C1 segment of cervical spinal cord (tissue), 14 donors: ENCODE measurements at regions not wholly inside any gene's neighbourhood (a gene's known extent, or its start where the extent isn't known, plus 50 kb on each side); places are given as distances from the start of the nearest gene placed in this dataset.
"Not testable (repeated sequence)": the region's sequence is repeated elsewhere in the genome, so short reads cannot be mapped to it uniquely, and the experiment has no call there.

ENCODE experiments used
- DNase-seq, 14 donors: peaks; one replicate each; lab custom pipeline; 2025; lab: John Stamatoyannopoulos, UW

DNA sequence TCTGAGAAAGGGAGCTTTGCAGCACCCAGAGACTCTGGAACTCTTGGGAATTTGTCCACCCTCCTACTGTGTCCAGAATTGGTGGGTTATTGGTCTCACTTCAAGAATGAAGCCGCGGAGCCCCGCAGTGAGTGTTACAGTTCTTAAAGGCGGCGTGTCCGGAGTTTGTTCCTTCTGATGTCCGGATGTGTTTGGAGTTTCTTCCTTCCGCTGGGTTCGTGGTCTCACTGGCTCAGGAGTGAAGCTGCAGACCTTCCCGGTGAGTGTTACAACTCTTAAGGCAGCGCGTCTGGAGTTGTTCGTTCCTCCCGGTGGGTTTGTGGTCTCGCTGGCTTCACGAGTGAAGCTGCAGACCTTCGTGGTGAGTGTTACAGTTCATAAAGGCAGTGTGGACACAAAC is 824.7 kb downstream of the LRRTM4 start:
- not testable (repeated sequence) for DNase-seq

GRCh38 chr2:76692908-76693307 is 829.3 kb downstream of the LRRTM4 start:
- no peak for DNase-seq

DNA sequence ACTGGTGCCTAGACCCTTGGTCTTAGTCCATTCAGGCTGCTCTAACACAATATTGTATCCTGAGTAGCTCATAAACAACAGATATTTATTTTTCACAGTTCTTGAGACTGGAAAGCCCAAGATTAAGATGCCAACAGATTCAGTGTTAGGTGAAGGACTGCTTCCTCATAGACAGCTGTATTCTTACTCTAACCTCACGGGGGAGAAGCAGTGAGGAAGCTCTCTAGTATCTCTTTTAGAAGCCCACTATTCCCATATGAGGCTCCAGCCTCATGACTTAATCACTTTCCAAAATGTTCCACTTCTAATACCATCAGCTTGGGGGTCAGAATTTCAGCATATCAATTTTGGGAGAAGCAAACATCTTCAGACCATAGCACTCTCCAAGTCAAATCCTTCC is 833.4 kb downstream of the LRRTM4 start:
- DNase-seq: no peak

- DNase-seq: no peak
These were observed 834.3 kb downstream of the LRRTM4 start for GRCh38 chr2:76687923-76688322.

DNA sequence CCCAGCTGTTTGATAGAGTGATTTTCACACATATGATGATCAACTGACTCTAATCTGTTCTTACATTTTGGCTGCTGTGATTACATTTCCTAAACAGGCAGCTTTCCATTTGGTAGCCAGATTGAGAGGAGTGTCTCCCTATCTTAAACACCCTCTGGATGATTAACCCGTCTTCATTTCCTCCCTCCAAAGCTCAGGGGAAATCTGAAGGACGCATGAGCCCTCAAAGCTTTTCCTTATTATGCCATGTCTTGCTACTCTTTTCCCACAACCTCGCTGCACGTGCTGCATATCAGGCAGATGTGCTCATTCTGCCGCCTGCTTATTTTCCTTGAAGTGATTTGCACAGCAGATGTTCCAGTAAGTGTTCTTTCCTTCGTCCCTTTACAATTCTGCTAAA is 837.4 kb downstream of the LRRTM4 start:
- no peak for DNase-seq

- DNase-seq: no peak
These were observed 843.2 kb downstream of the LRRTM4 start for GRCh38 chr2:76679025-76679396.

DNA sequence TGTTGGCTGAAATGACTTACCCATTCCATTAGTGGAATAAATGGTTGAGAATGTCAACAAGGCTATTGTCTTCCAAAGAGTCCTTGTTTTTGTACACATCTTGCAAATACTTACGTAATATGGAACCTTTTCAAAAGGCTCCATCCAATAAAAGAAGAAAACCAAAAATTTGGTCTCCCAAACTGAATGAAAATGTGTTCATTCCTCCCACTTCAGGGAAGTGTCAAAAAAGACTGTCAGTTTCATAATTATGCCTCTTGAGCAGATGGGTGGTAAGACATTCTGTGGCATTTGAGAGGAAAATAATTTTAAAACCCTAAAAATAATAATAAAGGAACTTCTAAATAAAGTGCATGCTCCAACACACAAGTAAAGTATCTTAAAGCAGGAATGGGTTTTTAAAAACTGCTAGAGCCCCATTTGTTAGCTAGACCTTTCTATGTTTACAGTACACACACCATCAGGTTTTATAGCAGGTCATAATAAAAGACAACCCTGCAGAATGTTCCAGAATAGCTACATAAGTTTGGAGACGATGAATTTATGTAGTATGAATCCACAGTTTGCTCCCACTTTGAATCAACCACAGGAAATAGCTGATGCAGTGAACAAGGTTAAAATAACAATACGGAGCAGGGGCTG is 843.7 kb downstream of the LRRTM4 start:
- no peak for DNase-seq

DNA sequence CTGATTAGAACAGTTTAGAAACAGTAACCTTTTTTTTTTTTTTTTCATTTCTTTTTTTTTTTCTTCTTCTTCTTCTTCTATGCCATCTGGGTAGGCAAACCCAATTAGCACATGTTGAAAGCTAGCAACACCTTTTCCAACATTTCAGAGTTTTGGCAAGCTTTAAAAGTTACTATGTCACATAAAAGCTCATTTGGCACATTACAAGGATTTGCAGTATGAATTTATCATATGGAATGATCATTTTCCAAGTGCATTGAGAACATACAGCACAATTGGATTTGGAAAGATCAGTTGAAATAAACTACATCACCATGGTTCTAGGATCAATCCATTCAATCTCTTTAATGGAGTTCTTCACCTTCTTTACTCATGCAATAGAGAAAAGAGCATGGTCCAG is 847.0 kb downstream of the LRRTM4 start:
- DNase-seq: no peak

DNA sequence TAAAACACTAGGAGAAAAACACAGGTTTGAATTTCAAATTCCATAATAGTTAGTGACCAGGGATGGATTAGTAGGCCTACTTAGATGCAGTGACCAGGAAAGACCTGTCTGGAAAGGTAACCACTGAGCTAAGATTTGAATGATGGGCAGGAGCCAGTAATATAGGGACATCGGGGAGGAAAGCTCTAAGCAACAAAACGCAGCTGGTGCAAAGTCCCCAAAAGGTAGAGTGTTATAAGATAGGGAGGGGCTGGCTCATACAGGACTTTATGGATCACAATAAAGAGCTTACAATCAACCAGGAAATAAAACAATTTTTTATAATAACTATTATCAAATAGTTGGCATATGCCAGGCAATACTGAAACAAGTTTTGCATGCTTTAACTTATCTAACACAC is 849.4 kb downstream of the LRRTM4 start:
- no peak for DNase-seq

DNA sequence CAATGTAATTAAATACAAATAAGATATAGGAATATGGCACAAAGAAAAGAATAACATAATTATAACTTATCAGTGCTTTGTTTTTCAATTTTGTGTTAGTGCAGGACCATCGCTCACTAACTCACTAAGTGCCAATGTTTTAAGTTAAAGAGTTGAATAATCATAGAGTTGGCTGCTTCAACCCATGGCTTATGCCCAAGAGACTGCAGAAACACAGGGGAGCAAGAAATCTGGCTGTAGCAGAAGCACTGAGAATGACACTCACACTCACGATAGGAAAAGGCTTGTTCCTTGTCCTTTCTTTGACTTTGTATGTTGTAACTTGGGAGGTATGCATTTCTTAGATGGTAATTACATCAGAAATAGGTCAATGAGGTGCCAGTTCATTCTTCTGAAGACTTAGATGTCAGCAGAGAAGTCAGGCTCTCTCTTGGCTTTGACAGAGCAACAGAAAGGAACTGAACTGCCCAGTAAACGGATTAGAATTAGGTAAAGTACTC is 852.2 kb downstream of the LRRTM4 start:
- DNase-seq: no peak

GRCh38 chr2:76668279-76668678 is 853.9 kb downstream of the LRRTM4 start:
- DNase-seq: no peak

- DNase-seq: no peak
These were observed 854.3 kb downstream of the LRRTM4 start for GRCh38 chr2:76667821-76668271.

- DNase-seq: no peak
These were observed 880.0 kb downstream of the LRRTM4 start for GRCh38 chr2:76642129-76642528.

DNA sequence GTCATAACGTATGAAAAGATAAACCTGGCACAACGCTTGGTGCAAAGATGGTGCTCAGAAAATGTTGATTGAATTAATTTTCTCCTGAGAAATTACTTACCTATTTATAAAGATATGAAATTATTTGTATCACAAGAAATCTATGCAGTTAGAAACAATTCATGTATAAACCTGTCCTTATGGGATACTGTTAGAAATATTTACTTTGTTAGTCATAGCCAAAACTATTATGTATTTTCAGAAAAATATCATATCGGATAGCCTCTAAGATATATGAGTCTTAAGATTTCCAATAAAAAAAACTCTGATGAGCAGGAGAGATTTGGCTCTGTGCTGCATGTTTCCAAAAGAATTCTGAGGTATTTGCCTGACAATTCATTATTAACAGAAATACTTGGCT is 880.7 kb downstream of the LRRTM4 start:
- DNase-seq: no peak

DNA sequence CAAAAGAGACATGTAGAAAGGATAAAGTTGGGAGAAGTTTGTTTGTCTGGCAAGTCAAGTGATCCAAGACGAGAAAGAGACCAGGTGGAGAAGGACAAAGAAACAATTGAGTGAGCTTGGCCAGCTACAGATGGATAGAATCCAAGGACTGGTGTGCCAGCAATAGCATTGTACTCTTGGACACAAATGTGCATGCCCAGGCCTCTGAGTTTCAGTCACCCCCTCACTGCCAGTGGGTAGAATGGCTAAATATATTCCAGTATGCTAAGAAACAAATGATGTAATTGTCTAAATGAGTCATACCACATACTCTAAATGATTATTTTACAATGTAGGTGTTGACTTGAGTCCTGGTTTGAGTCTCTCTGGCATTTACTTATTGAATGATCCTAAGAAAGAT is 881.3 kb downstream of the LRRTM4 start:
- DNase-seq: peak in 8 of 14 donors; percentile 1 to 13 (median 5)

DNA sequence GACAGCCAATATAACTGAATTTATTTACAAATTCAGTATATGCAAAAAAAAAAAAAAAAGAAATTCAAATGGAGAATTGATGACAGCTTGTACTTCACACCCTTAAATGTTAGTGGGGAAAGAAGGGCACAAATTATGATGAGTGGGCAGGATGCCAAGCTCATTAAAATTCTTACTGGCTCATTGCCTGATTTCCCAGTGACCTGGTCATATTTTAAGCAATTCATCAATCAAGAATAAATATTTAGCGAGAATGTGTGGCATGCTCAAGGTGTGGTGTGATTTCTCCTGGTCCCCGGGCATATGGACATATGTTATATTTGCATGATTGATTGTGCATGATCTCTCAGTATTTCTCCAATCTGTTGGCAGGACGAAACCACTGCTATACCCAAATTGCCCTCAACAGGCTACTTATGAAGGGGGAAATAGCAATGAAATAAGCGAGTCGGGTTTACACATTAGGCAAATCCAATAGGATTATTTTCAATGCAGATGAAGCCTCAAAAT is 883.0 kb downstream of the LRRTM4 start:
- no peak for DNase-seq

DNA sequence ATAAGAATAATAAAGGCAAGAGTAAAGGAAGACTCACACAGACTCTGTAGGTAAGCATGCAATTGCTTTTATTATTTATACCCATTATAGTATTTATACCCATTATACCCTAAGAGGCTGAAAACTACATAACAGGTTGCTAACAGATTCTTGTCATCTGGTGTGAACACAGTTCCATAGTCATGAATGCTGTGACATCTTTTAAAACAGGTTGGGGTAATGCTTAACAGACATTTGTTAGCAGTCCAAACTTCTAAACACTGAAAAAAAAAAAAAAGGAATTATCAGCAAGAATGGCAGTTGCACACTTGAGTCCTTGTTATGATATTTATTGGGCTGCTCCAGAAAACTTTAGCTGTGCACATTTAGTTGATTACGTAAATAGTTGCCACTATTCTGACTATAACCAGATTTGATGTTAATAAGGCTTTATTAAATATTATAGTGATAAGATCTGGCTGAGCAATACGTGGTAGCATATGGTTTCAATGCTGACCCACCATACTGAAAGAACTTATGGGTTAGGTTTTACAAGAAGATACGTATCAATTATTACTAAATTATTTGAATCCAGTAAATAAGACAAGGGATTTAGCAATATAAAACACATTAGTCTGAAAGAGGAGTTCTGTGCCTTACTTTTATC is 888.8 kb downstream of the LRRTM4 start:
- DNase-seq: no peak

DNA sequence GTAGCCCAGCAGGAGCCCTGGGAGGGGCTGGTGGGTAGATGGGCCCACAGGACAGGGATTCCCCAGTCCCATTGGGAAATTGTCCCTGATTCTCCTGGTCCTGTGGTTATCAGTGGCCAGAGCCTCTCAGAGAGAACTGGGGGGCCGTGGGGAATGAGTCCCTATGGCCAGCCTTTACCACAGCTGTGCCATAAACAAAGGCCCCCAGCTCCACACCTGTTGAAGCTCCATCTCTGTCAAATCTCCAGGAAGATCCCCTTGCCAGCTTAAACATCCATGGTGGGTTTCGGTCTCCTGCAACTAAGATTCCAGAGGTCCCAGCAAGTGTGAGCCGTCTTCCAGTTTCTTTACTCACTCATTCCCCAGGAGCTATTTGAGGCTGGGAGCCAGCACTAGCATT is 897.1 kb downstream of the LRRTM4 start:
- DNase-seq: no peak

DNA sequence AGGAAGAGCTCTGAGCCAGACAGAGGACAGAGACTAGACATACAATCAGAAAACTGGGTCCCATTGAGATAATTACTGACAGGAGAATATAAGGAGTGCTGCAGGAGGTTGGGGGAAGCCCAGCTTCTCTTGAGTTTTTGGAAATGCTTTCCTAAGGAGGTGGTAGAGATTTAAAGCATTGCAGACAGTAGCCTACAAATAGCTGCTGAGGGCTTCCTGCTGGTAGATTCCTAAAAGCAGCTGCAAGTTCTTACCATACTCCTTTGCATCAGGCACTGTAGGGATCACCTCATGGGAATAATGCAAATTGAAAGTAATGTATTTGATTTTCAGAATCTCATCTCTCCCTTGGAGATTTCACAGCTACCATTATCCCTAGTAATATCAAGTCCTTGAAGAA is 902.6 kb upstream of the GCFC2 start:
- DNase-seq: no peak

DNA sequence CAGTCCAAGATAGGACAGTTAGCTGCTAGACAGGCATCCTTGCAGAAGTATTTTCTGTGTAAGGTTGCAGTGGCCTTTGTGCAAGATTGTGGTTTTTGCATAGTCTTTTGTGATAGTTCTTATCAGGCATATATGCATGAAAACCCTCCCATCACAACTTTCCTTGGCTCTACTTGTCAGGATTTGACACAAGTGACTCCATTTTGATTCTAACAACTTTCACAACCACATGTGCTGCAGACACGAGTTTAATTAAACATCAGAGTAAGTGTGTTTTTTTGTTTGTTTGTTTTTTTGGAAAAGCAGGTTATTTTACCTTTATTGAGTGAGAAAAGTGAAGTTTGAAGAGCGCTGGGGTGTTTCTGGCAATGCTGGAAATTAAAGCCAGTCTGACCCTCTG is 902.0 kb upstream of the GCFC2 start:
- DNase-seq: no peak

GRCh38 chr2:76610451-76610850 is 899.7 kb upstream of the GCFC2 start:
- no peak for DNase-seq

- DNase-seq: peak in 9 of 14 donors; percentile 1 to 42 (median 22)
These were observed 889.1 kb upstream of the GCFC2 start for GRCh38 chr2:76599732-76600368.

DNA sequence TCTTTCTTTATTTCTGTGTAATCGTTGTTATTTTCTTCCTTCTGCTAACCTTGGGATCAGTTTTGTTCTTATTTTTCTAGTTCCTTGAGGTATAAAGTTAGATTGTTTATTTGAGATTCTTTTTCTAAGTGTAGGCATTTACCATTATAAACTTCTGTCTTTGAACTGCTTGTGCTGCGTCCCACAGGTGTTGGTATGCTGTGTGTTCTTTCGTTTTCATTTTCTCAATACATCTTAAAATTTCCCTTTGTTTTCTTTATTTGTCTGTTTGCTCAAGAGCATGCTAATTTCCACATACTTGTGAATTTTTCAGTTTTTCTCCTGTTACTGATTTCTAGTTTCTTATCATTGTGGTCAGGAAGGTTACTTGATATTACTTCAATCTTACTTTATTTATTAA is 873.8 kb upstream of the GCFC2 start:
- DNase-seq: no peak
